ENCODE measurements at regions not wholly inside any gene's neighbourhood (a gene's known extent, or its start where the extent isn't known, plus 50 kb on each side); places are given as distances from the start of the nearest gene placed in this dataset.
"Not testable (repeated sequence)": the region's sequence is repeated elsewhere in the genome, so short reads cannot be mapped to it uniquely, and the experiment has no call there.

- DNase-seq (ENCODE audit: low spot score in 2 of 2) = no peak
- no peak for FAIRE-seq
Measured at GRCh38 chr12:20144341-20144740, 224.0 kb upstream of the PDE3A start.

GRCh38 chr12:20148241-20148640 is 220.1 kb upstream of the PDE3A start:
- no peak for FAIRE-seq
- DNase-seq (ENCODE audit: low spot score in 2 of 2) = no peak

DNA sequence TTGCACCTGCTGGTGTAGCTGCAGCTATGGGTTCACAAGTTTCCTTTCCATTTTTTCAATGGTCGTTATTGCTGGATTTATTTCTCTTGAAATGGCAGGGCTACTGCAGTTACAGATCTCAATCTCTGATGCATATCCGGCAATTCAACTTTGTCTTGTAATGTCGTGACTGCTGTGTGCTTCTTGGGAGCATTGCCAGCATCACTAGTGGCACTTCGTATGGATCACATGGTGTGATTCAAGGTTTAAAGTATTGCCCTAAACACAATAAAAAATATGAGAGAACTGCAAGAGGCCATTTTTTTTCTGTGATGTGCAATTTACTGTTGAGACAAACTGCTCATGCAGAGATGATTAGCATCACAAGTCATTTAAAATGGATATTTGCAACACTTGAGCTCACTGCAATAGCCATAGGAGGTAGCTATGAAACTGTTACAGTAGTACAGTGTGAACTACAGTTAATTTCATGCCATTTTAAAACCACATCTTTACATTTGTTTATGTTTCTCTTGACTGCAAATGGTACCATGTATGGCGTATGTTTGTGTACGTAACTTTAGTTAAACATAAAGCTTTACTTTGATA is 217.4 kb upstream of the PDE3A start:
- DNase-seq (ENCODE audit: low spot score in 2 of 2) = no peak
- FAIRE-seq = no peak

- FAIRE-seq (no peak), DNase-seq (ENCODE audit: low spot score in 2 of 2) (no peak)
Measured at GRCh38 chr12:20154052-20154451, 214.3 kb upstream of the PDE3A start.

GRCh38 chr12:20155374-20155773 is 213.0 kb upstream of the PDE3A start:
- no peak for FAIRE-seq
- no peak for DNase-seq (ENCODE audit: low spot score in 2 of 2)

DNA sequence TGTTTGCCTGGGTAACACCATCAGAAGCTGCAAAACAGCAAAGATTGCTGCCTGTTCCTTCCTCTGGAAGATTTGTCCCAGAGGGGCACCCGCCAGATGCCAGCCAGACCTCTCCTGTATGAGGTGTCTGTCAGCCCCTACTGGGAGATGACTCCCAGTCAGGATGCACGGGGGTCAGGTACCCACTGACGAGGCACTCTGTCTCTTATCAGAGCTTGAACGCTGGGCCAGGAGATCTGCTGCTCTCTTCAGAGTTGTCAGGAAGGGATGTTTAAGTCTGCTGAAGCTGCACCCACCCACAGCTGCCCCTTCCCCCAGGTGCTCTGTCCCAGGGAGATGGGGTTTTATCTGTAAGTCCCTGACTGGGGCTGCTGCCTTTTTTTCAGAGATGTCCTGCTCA is 207.4 kb upstream of the PDE3A start:
- FAIRE-seq; DNase-seq (ENCODE audit: low spot score in 2 of 2): not testable (repeated sequence)

DNA sequence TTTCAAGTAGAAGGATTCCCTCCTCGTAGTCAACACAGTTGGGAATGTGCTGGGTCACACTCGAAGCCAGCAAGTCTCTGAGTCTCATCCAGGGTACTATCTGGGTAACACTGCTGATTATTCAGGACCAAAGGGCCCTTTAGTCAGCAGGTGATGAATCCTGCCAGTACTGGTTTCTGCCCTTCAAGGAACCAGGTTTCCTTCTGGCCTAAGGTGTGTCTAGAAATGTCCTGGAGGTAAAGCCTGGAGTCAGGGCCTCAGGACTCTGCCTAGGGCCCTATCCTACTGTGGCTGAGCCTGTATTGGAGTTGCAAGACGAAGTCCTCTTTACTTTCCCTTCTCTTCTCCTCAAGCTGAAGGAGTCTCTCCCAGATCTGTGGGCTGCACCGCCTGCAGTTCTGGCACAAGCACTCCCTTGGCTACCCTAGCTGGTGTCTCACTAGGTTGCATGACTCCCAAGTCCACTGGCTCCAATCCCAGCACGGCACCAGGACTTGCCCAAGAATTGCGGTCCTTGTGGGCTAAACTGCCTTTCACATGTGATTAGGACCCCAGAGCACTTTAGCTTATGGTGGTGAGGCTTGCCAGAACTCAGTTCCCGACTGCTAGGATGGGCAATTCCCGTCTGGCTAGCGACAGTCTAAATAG is 193.7 kb upstream of the PDE3A start:
- DNase-seq (ENCODE audit: low spot score in 2 of 2) (no peak), FAIRE-seq (no peak)

GRCh38 chr12:20175704-20176388 is 192.5 kb upstream of the PDE3A start:
- no peak for FAIRE-seq

DNA sequence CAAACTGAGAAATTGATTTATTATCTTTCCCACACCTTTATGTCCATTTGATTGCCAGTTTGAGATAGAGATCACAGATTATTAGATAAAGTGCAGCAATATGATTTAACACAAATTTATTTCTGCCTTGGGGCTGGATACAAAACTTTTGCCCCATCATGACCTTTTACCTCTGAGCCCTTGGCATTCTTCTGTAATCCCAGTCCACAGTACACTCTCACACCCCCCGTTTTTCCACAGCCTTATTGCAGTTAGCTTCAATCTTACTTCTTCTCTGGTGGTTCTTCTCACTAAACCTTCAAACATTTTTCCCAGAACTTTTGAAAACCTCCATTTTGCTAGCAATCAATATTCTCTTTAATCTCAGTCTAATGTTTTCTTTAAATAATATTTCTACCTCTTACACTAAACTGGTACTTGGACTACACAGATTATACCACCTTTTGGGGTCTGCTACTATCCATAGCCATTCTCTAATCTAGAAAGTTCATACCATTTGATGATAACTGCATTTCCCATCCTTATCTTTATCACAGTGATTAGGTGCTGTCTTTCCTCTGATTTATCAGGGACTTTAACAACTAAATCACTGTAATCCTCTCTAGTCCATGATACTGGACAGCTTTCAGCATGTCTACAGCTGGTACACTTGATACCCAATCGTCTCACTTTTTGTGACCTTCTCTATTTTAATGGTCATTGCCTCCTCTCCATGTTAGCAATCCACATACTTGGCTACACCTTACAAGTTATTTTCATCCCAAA is 186.7 kb upstream of the PDE3A start:
- DNase-seq (ENCODE audit: low spot score in 2 of 2) = no peak
- FAIRE-seq = no peak

More at GRCh38 chr12:20175704-20176388, 192.5 kb upstream of the PDE3A start:
- DNase-seq (ENCODE audit: low spot score in 2 of 2) = no peak

DNA sequence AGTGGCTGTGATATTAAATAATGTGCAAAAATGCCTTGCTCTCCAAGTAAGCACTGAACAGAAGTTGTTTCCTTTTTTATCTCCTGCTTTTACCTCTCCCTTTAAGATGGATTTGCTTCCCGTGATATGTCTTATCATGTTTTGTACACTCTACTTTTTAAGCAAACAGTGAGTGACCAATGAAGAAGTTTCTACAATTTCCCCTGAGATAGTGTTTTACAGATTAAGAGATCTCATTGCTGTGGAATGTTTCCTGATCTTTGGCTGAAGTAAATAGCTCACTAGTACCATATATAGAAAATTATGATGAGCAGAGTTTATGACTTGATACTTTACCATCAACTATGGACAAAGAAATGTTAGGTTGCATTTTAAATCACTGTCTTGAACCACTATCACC is 184.8 kb upstream of the PDE3A start:
- no peak for DNase-seq (ENCODE audit: low spot score in 2 of 2)
- FAIRE-seq = no peak

DNA sequence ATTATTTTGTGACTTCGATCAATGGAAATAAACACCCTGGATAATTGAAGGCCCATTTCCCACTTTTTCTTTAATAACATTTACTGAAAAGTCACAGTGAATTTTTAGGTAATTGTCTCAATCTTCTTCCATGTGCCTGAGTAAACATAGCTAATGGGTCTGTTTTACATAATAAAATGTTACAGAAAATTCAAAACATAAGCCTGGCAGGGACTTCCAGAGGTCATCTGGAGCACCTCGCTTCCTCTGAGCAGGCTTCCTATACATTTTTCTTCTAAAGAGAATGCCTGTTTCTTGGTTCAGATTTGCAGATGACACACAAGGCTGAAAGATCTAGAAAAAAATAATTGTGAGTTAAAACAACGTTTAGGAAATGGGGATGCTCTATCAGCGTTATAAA is 183.8 kb upstream of the PDE3A start:
- FAIRE-seq = no peak

DNA sequence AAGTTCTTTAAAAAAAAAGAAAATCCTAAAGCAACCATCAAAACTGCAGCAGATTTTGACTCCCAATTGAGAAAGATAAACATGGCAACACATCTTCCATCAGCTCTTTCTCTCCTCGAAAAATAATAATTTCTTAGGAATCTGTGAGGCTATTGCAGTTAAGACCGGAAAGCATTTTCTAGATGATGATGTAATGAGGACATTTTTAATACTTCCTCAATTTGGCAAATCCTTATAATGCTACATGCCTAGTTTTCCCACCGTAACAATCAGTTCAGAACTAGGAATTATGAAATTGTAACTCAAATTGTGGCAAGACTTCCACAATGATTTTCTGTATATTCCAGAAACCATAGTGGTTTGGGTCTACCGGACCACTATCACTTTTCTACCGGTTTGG is 180.9 kb upstream of the PDE3A start:
- FAIRE-seq (no peak), DNase-seq (ENCODE audit: low spot score in 2 of 2) (no peak)

More for the DNA sequence above, 183.8 kb upstream of the PDE3A start:
- no peak for DNase-seq (ENCODE audit: low spot score in 2 of 2)

DNA sequence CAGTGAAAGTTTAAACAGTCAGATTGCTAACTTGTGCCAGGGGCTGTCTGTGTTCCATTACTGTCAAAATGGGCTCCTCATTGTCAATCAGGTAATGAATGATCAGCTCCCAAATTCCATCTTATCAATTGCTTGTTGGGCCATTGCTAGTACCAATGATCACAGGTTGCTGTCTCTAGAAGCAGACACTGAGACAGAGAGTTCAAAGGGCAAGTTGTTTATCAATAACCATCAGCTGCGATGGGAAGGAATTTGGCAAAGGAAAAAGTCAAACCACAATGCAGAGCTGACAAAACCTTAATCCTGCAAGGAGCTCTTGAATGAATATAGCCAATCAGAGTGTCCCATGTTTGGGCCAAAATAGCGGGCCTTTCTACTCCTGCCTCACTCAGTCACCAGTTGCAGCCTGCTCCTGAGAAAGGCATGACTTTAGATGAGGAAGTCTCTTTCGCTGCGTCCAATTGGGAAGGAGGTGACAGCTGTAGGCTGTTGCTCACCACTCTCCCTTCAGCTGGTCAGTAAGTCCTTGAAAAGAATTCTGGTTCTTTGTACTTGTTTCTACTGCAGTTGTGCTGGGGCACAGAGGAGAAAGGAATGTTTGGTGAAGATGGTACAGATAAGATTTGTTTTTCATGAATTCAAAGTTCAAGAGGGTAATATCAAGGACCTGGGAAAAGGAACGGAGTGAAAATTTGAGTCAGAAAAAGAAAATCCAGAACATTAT is 179.2 kb upstream of the PDE3A start:
- DNase-seq (ENCODE audit: low spot score in 2 of 2) (no peak), FAIRE-seq (no peak)

DNA sequence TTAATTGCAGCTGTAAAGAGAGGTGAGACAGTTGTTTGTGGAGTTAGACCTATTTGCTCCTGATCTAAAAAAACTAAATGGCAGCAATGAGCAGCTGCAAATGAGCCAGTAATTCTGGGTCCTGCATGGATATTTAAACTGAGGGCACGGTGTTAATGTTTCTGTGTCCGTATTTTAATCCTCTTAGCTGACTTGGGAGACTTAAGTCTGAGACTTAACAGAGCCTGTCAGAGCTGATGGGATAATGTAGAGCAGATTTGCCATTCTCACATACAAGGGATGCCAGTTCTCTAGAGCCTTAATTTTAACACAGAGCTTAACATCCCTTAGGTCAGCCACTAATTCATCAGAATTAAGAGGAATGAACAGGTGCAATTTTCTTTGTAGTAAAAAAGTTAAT is 178.6 kb upstream of the PDE3A start:
- no peak for DNase-seq (ENCODE audit: low spot score in 2 of 2)
- no peak for FAIRE-seq

DNA sequence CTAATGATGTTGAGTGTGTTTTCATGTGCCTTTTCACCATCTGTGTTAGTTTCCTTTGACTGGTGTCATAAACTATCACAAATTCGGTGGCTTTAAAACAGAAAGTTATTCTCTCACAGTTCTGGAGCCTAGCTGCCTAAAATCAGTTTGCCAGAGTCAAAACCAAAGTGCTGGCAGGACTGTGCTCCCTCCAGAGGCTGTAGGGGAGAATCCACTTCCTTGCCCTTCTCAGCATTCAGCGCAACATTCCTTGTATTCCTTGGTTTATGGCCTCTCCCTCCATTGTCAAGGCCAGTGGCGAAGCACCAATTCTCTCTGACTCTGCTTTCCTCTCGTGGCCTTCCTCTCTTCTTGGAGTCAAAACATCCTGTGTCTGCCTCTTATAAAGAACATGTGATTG is 174.2 kb upstream of the PDE3A start:
- DNase-seq (ENCODE audit: low spot score in 2 of 2) (no peak), FAIRE-seq (no peak)

DNA sequence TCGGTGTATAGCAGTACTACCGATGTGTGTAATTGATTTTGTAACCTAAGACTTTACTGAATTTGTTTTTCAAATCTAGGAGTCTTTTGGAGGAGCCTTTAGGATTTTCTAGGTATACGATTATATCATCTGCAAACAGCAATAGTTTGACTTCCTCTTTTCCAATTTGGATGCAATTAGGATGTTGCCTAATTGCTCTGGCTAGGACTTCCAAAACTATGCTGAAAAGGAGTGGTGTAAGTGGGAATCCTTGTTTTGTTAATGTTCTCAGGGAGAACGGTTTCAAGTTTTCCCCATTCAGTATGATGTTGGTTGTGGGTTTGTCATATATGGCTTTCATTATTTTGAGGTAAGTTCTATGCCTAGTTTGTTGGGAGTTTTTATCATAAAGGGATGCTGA is 171.6 kb upstream of the PDE3A start:
- DNase-seq (ENCODE audit: low spot score in 2 of 2) = no peak
- no peak for FAIRE-seq

- FAIRE-seq (no peak), DNase-seq (ENCODE audit: low spot score in 2 of 2) (no peak)
Measured at GRCh38 chr12:20197411-20197810, 170.9 kb upstream of the PDE3A start.

GRCh38 chr12:20199780-20200179 is 168.6 kb upstream of the PDE3A start:
- DNase-seq (ENCODE audit: low spot score in 2 of 2) = no peak
- FAIRE-seq = no peak

- DNase-seq (ENCODE audit: low spot score in 2 of 2) = no peak
- no peak for FAIRE-seq
Measured at GRCh38 chr12:20201733-20202132, 166.6 kb upstream of the PDE3A start.

GRCh38 chr12:20205854-20206253 is 162.5 kb upstream of the PDE3A start:
- no peak for FAIRE-seq
- DNase-seq (ENCODE audit: low spot score in 2 of 2) = no peak

DNA sequence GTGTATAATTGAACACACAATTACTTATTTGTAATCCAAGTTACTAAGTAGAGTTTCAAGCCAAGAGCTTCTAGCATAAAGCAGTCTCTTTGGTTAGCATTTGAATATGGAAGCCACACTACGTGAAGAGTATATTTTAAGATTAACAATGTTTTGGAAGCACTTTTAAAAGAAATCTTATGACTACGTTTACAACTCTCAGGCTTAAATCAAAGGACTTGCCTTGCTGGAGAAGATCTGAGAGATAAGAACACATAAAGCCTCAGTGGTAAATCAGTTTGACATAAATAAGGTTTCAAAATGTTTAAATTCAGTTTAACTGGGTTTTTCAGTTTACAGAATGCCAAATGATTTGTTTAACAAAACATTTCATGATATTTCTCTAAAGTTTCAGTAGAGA is 161.9 kb upstream of the PDE3A start:
- FAIRE-seq (no peak), DNase-seq (ENCODE audit: low spot score in 2 of 2) (no peak)

Data from frontal cortex (tissue), 3 donors.